ENCODE measurements at regions not wholly inside any gene's neighbourhood (a gene's known extent, or its start where the extent isn't known, plus 50 kb on each side); places are given as distances from the start of the nearest gene placed in this dataset.

GRCh38 chr1:87869567-87869966 is 540.9 kb downstream of the LMO4 start:
- DNase-seq, result no peak
- intact Hi-C loops (cut with DNase I; ENCODE audit: low total_unique reads), result no loop called here
- H3K27ac ChIP-seq, result no peak overlapping the region
- H3K9me3 ChIP-seq, result no peaks in the 10 kb centered on the region
- no peaks in the 10 kb centered on the region for H3K27me3 ChIP-seq
- TF ChIP-seq, protein P1, sequence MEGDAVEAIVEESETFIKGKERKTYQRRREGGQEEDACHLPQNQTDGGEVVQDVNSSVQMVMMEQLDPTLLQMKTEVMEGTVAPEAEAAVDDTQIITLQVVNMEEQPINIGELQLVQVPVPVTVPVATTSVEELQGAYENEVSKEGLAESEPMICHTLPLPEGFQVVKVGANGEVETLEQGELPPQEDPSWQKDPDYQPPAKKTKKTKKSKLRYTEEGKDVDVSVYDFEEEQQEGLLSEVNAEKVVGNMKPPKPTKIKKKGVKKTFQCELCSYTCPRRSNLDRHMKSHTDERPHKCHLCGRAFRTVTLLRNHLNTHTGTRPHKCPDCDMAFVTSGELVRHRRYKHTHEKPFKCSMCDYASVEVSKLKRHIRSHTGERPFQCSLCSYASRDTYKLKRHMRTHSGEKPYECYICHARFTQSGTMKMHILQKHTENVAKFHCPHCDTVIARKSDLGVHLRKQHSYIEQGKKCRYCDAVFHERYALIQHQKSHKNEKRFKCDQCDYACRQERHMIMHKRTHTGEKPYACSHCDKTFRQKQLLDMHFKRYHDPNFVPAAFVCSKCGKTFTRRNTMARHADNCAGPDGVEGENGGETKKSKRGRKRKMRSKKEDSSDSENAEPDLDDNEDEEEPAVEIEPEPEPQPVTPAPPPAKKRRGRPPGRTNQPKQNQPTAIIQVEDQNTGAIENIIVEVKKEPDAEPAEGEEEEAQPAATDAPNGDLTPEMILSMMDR (IDR thresholded peaks at IDR 0.05 in 4 of 5, conservative IDR thresholded peaks at IDR 0.05 in 1 of 5), result no peak
- TF ChIP-seq POLR2A (IDR thresholded peaks at IDR 0.05), result no peak
- no peak overlapping the region for H3K4me3 ChIP-seq
- no peaks in the 10 kb centered on the region for H3K4me1 ChIP-seq
- no peaks in the 10 kb centered on the region for H3K36me3 ChIP-seq
- in situ Hi-C loops (cut with MboI; ENCODE audit: low sequenced_read_pairs in 4 of 4), result no loop called here
- no peak for ATAC-seq

DNA sequence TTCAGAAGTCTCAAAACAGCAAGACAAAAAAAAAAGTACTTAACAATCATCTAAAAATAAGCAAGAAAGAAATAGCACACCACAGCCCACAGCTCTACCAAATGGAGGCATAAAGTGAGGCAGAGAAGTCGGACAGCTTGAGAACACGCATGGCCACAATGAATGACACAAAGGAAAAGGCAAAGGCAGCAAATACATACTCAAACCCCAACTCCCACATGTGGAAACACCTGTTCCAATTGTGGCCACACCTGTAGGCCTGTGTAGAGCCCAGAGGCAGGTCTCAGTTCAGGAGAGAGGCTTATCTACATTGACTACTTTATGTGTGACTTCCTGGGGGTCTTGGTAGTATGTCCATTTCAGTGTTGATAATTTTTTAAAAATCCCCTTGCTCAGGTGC is 543.5 kb downstream of the LMO4 start:
- Histone ChIP-seq H3K9me3 (no peaks in the 10 kb centered on the region), H3K27ac (no peak overlapping the region), H3K36me3 (no peaks in the 10 kb centered on the region), H3K4me1 (no peaks in the 10 kb centered on the region), H3K4me3 (no peak overlapping the region), H3K27me3 (no peaks in the 10 kb centered on the region)
- TF ChIP-seq, protein P1 (IDR thresholded peaks at IDR 0.05 in 4 of 5, conservative IDR thresholded peaks at IDR 0.05 in 1 of 5), result no peak
- no peak for TF ChIP-seq POLR2A (IDR thresholded peaks at IDR 0.05)
- ATAC-seq, result no peak
- in situ Hi-C loops (cut with MboI; ENCODE audit: low sequenced_read_pairs in 4 of 4) (no loop called here), intact Hi-C loops (cut with DNase I; ENCODE audit: low total_unique reads) (no loop called here)
- no peak for DNase-seq

DNA sequence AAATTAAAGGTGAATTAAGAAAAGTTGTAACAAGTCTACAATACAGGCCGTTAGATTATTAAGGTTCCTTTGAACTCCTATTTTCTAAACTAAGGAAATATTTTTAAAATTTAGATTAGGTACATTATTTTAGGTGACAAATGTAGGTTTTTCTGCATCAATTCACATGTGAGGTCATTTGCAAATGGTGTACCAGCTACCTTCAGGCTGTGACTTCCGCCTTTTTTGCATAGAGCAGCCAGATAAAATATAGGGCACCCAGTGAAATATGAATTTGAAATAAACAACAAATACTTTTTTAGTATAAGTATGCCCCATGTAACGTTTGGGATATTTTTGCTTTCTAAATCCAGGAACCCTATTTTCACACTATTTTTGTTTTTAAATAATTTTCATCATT is 544.0 kb downstream of the LMO4 start:
- in situ Hi-C loops (cut with MboI; ENCODE audit: low sequenced_read_pairs in 4 of 4) (no loop called here), intact Hi-C loops (cut with DNase I; ENCODE audit: low total_unique reads) (no loop called here)
- Histone ChIP-seq H3K4me3 (no peak overlapping the region), H3K27me3 (no peaks in the 10 kb centered on the region), H3K36me3 (no peaks in the 10 kb centered on the region), H3K27ac (no peak overlapping the region), H3K9me3 (no peaks in the 10 kb centered on the region), H3K4me1 (no peaks in the 10 kb centered on the region)
- DNase-seq, result no peak
- ATAC-seq, result no peak
- TF ChIP-seq, protein P1 (IDR thresholded peaks at IDR 0.05 in 4 of 5, conservative IDR thresholded peaks at IDR 0.05 in 1 of 5), result no peak
- no peak for TF ChIP-seq POLR2A (IDR thresholded peaks at IDR 0.05)

GRCh38 chr1:87878873-87879272 is 550.2 kb downstream of the LMO4 start:
- TF ChIP-seq, protein P1 (IDR thresholded peaks at IDR 0.05 in 4 of 5, conservative IDR thresholded peaks at IDR 0.05 in 1 of 5), result no peak
- TF ChIP-seq POLR2A (IDR thresholded peaks at IDR 0.05), result no peak
- no peaks in the 10 kb centered on the region for H3K27me3 ChIP-seq
- H3K4me3 ChIP-seq, result no peak overlapping the region
- H3K4me1 ChIP-seq, result no peaks in the 10 kb centered on the region
- no peaks in the 10 kb centered on the region for H3K9me3 ChIP-seq
- no peak for ATAC-seq
- in situ Hi-C loops (cut with MboI; ENCODE audit: low sequenced_read_pairs in 4 of 4), result no loop called here
- intact Hi-C loops (cut with DNase I; ENCODE audit: low total_unique reads), result no loop called here
- H3K36me3 ChIP-seq, result no peaks in the 10 kb centered on the region
- H3K27ac ChIP-seq, result no peak overlapping the region
- no peak for DNase-seq

- TF ChIP-seq, protein P1 (IDR thresholded peaks at IDR 0.05 in 4 of 5, conservative IDR thresholded peaks at IDR 0.05 in 1 of 5), result no peak
- no peak for TF ChIP-seq POLR2A (IDR thresholded peaks at IDR 0.05)
- no peaks in the 10 kb centered on the region for H3K9me3 ChIP-seq
- no peak for DNase-seq
- H3K4me3 ChIP-seq, result no peak overlapping the region
- in situ Hi-C loops (cut with MboI; ENCODE audit: low sequenced_read_pairs in 4 of 4), result no loop called here
- H3K27me3 ChIP-seq, result no peaks in the 10 kb centered on the region
- H3K4me1 ChIP-seq, result no peaks in the 10 kb centered on the region
- no peak for ATAC-seq
- no peak overlapping the region for H3K27ac ChIP-seq
- H3K36me3 ChIP-seq, result no peaks in the 10 kb centered on the region
- intact Hi-C loops (cut with DNase I; ENCODE audit: low total_unique reads), result no loop called here
Observed at GRCh38 chr1:87880098-87880760, 551.5 kb downstream of the LMO4 start.

Measured in gastrocnemius medialis (tissue), 4 donors.